Bronchial epithelial cell (primary cell): ENCODE measurements at regions not wholly inside any gene's neighbourhood (a gene's known extent, or its start where the extent isn't known, plus 50 kb on each side); places are given as distances from the start of the nearest gene placed in this dataset.

Experiments
- DNase-seq: peaks from one replicate; pipeline ENCODE4 v3.0.0-alpha.2; 2010; ENCODE audit warnings: low read depth
- FAIRE-seq: peaks from 2 replicates; lab custom pipeline; 2011; peaks lifted over from hg19 to GRCh38; lab: Jason Lieb, UNC
- H3K27me3 ChIP-seq: 2 replicates; pipeline ENCODE4 v1.5.1; 2011; ENCODE audit warnings: low read length; ENCODE audit not compliant: control insufficient read depth, insufficient read depth
- H3K36me3 ChIP-seq: 2 replicates; pipeline ENCODE4 v1.5.1; 2011; ENCODE audit warnings: low read length; ENCODE audit not compliant: control insufficient read depth, insufficient read depth
- H3K4me3 ChIP-seq: 2 replicates; pipeline ENCODE4 v1.5.1; 2011; ENCODE audit warnings: mild to moderate bottlenecking, low read depth, low read length, control low read depth
- CTCF ChIP-seq: IDR thresholded peaks from 2 replicates; pipeline ENCODE4 v1.5.1; 2011; ENCODE audit warnings: mild to moderate bottlenecking, moderate library complexity, low read length, control low read depth, inconsistent platforms; ENCODE audit not compliant: insufficient read depth, severe bottlenecking

GRCh38 chr13:75101348-75101747, 380.6 kb downstream of the TBC1D4 start:
- TF ChIP-seq CTCF: no peak

GRCh38 chr13:75092143-75092542, 389.8 kb downstream of the TBC1D4 start:
- FAIRE-seq (no peak), DNase-seq (no peak)
- H3K36me3 ChIP-seq: no peaks in the 10 kb centered on the region
- no peak overlapping the region for H3K4me3 ChIP-seq
- TF ChIP-seq CTCF: no peak
- no peaks in the 10 kb centered on the region for H3K27me3 ChIP-seq

More at GRCh38 chr13:75101348-75101747, 380.6 kb downstream of the TBC1D4 start:
- Histone ChIP-seq H3K27me3 (no peaks in the 10 kb centered on the region), H3K4me3 (no peak overlapping the region), H3K36me3 (no peaks in the 10 kb centered on the region)
- DNase-seq (no peak), FAIRE-seq (no peak)

DNA sequence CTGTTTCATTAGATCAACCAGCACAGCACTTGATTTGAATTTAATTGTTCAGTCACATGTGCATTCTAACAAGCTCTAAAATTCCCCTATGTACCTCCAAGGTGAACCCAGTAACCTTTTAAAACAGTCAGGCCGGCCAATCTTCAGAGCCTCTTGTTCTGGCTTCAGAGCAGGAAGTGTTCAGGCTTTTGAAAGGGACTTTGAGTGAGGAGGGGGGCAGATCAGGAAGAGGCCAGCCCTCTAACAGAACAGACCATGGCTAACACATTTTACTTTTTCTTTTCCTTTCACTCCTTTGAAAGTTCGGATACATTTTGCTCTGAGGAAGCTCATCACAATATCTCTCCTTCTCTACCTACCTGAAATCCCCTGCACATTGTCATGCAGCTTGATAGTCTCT, 390.3 kb downstream of the TBC1D4 start:
- no peak for DNase-seq
- Histone ChIP-seq H3K4me3 (no peak overlapping the region), H3K36me3 (no peaks in the 10 kb centered on the region), H3K27me3 (no peaks in the 10 kb centered on the region)
- no peak for FAIRE-seq
- TF ChIP-seq CTCF: no peak

DNA sequence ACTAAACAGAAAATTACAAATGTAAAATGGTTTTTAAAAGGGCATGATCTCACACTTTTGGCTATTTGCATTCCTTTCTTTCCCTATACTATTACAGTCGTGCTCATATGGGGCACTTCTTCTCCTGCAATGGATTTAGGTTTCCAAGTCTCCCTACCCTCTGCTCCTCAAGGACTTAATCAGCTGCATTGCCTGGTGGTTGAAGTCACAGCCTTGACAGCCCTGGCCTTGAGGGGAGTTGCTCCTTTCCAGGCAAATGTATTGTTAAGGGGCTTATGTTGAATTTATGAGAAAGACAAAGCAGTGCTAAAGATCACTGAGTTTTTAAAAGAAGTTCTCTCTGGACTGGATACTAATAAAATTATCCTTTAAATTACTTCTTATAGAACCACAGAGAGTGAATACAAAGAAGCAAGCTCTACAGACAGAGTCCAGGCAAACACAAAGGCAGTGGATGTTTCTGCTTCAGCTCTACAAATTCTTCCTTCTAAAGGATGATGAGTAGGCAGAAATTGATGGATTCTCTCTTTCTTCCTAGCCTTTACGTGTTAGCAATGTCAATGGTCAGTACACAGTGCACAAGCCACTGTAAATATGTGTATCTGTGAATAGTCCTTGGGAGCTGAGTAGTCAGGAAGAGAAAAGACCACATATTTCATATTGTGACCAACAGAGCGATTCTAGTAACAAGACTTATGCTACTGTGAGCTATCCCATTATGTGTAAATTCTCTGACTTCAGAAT, 390.9 kb downstream of the TBC1D4 start:
- DNase-seq (no peak), FAIRE-seq (no peak)
- Histone ChIP-seq H3K36me3 (no peaks in the 10 kb centered on the region), H3K27me3 (no peaks in the 10 kb centered on the region), H3K4me3 (no peak overlapping the region)
- TF ChIP-seq CTCF: no peak

- no peak for FAIRE-seq
- H3K27me3 ChIP-seq: no peaks in the 10 kb centered on the region
- no peak for DNase-seq
- no peak overlapping the region for H3K4me3 ChIP-seq
- no peak for TF ChIP-seq CTCF
- no peaks in the 10 kb centered on the region for H3K36me3 ChIP-seq
Measured at GRCh38 chr13:75088915-75089314, 393.1 kb downstream of the TBC1D4 start.

GRCh38 chr13:75079226-75079625, 402.7 kb downstream of the TBC1D4 start:
- H3K4me3 ChIP-seq: no peak overlapping the region
- TF ChIP-seq CTCF: no peak
- no peak for FAIRE-seq

More at GRCh38 chr13:75079226-75079625, 402.7 kb downstream of the TBC1D4 start:
- Histone ChIP-seq H3K27me3 (no peaks in the 10 kb centered on the region), H3K36me3 (no peaks in the 10 kb centered on the region)
- DNase-seq: no peak
